Panc1 (cell line): ENCODE measurements at regions not wholly inside any gene's neighbourhood (a gene's known extent, or its start where the extent isn't known, plus 50 kb on each side); places are given as distances from the start of the nearest gene placed in this dataset.

Experiments
- ATAC-seq: fragments of 200-7000 bp; cut with Tn5 transposase; 2 replicates; pipeline ENCODE4 v1.9.1; 2020; ENCODE audit warnings: mild to moderate bottlenecking, moderate library complexity
- BruUV-seq: library from RNA; stranded (reverse); fragments of 400-500 nt; replicated peaks from 2 replicates; lab custom pipeline; 2021; lab: Mats Ljungman, UMichigan
- CTCF ChIA-PET: fragments of 300-600 bp; sonication (Branson Sonifier 250); formaldehyde crosslinking; loops from one replicate; lab custom pipeline; 2022; ENCODE audit warnings: antibody characterized with exemption; lab: Charles Lee
- POLR2A ChIA-PET: fragments of 300-600 bp; sonication (Branson Sonifier 250); formaldehyde crosslinking; loops from one replicate; lab custom pipeline; 2022; ENCODE audit warnings: antibody characterized with exemption; lab: Charles Lee
- DNase-seq: peaks from one replicate; pipeline ENCODE4 v3.0.0-alpha.2; 2010; ENCODE audit warnings: low read depth, low spot score
- H3K27ac ChIP-seq: 2 replicates; pipeline ENCODE4 v1.5.1; 2011; ENCODE audit warnings: mild to moderate bottlenecking, low read length, inconsistent platforms
- H3K27me3 ChIP-seq: fragments of 200-500 bp; sonication (Bioruptor generic); 2 replicates; pipeline ENCODE4 v1.6.0; 2014; ENCODE audit warnings: low read length, inconsistent platforms; ENCODE audit not compliant: control insufficient read depth, insufficient read depth
- H3K36me3 ChIP-seq: fragments of 200-500 bp; sonication (Bioruptor generic); 2 replicates; pipeline ENCODE4 v1.5.1; 2014; ENCODE audit warnings: inconsistent platforms, mild to moderate bottlenecking, low read length, moderate library complexity; ENCODE audit not compliant: control insufficient read depth, insufficient read depth
- H3K4me1 ChIP-seq: 2 replicates; pipeline ENCODE4 v1.5.1; 2011; ENCODE audit warnings: inconsistent platforms, mild to moderate bottlenecking, low read length, moderate library complexity; ENCODE audit not compliant: control insufficient read depth, insufficient read depth
- H3K4me3 ChIP-seq, 2 experiments: 2 replicates each; pipeline ENCODE4 v1.5.1; 2011 to 2012; ENCODE audit warnings: low read depth in 2 of 2, low read length in 2 of 2, mild to moderate bottlenecking in 2 of 2, inconsistent platforms in 1 of 2, moderate library complexity in 1 of 2
- H3K9me3 ChIP-seq: fragments of 200-500 bp; sonication (Bioruptor generic); 2 replicates; pipeline ENCODE4 v1.5.1; 2014; ENCODE audit warnings: low read depth, mild to moderate bottlenecking, inconsistent platforms, low read length, moderate library complexity; ENCODE audit not compliant: control insufficient read depth, insufficient read depth
- CTCF ChIP-seq: fragments of 450-650 bp; IDR thresholded peaks from 2 replicates; pipeline ENCODE4 v1.5.1; 2017; ENCODE audit warnings: mild to moderate bottlenecking
- POLR2AphosphoS5 ChIP-seq: IDR thresholded peaks from 2 replicates; pipeline ENCODE4 v1.6.1; 2012; ENCODE audit warnings: mild to moderate bottlenecking, low read depth, low read length, moderate library complexity
- REST ChIP-seq, 2 experiments: IDR thresholded peaks; 2 replicates each; pipeline ENCODE4 v1.6.1; 2011 to 2012; ENCODE audit warnings: low read depth in 2 of 2, control low read depth in 1 of 2, low read length in 1 of 2, mild to moderate bottlenecking in 1 of 2, moderate library complexity in 1 of 2; ENCODE audit not compliant: insufficient read depth in 1 of 2
- SIN3A ChIP-seq: IDR thresholded peaks from 2 replicates; pipeline ENCODE4 v1.6.1; 2012; ENCODE audit warnings: low read depth, mild to moderate bottlenecking, low read length, moderate library complexity, borderline replicate concordance; ENCODE audit not compliant: insufficient read depth
- TCF7L2 ChIP-seq: IDR thresholded peaks from 2 replicates; pipeline ENCODE4 v1.6.1; 2011; ENCODE audit warnings: mild to moderate bottlenecking, low read depth, low read length, inconsistent platforms
- in situ Hi-C: cut with HindIII; loops from 2 replicates; pipeline ENCODE4 v1.10.0; 2016; ENCODE audit warnings: low sequenced_read_pairs, low pct_unique_long_range_greater_than_20kb
- intact Hi-C: fragments of 100-400 bp; cut with micrococcal nuclease; formaldehyde crosslinking; loops from one replicate; pipeline ENCODE4 v1.10.0; 2022; ENCODE audit not compliant: unreplicated experiment

- in situ Hi-C loops, result no loop called here
Observed at GRCh38 chr18:2448565-2449151, 122.6 kb downstream of the METTL4 start.

GRCh38 chr18:2451556-2451955 lies 119.7 kb downstream of the METTL4 start:
- ChIA-PET POLR2A (no interaction called here), CTCF (no interaction called here)
- DNase-seq (no peak), ATAC-seq (no peak)
- H3K27ac ChIP-seq, result no peak overlapping the region
- no peaks in the 10 kb centered on the region for H3K27me3 ChIP-seq
- intact Hi-C loops, result loop anchor here (10.0 kb wide), 1 partner anchor 63 kb away; no protein-coding TSS in a partner anchor
- no peak overlapping the region for H3K4me3 ChIP-seq
- no TSS peak for BruUV-seq
- TF ChIP-seq SIN3A (no peak), TCF7L2 (no peak), POLR2AphosphoS5 (no peak), CTCF (no peak), REST (IDR thresholded peaks at IDR 0.05; ENCODE audit: insufficient read depth in 1 of 2, low read depth in 2 of 2, low read length in 1 of 2) (no peak)
- no peaks in the 10 kb centered on the region for H3K9me3 ChIP-seq
- H3K36me3 ChIP-seq, result no peaks in the 10 kb centered on the region
- no peaks in the 10 kb centered on the region for H3K4me1 ChIP-seq
- in situ Hi-C loops, result no loop called here

More at GRCh38 chr18:2448565-2449151, 122.6 kb downstream of the METTL4 start:
- H3K27ac ChIP-seq, result no peak overlapping the region
- DNase-seq (no peak), ATAC-seq (no peak)
- no peak overlapping the region for H3K4me3 ChIP-seq
- H3K27me3 ChIP-seq, result no peaks in the 10 kb centered on the region
- intact Hi-C loops, result no loop called here
- BruUV-seq, result no TSS peak
- H3K9me3 ChIP-seq, result no peaks in the 10 kb centered on the region
- H3K36me3 ChIP-seq, result no peaks in the 10 kb centered on the region
- TF ChIP-seq POLR2AphosphoS5 (no peak), SIN3A (no peak), TCF7L2 (no peak), REST (IDR thresholded peaks at IDR 0.05; ENCODE audit: insufficient read depth in 1 of 2, low read depth in 2 of 2, low read length in 1 of 2) (no peak), CTCF (no peak)
- no peaks in the 10 kb centered on the region for H3K4me1 ChIP-seq
- ChIA-PET POLR2A (no interaction called here), CTCF (no interaction called here)
